Loucy (cell line): ENCODE measurements at regions not wholly inside any gene's neighbourhood (a gene's known extent, or its start where the extent isn't known, plus 50 kb on each side); places are given as distances from the start of the nearest gene placed in this dataset.

Experiments
- EZH2phosphoT487 ChIP-seq: fragments of 200-600 bp; IDR thresholded peaks from 2 replicates; pipeline ENCODE4 v1.6.1; 2018; ENCODE audit warnings: antibody characterized with exemption, mild to moderate bottlenecking, moderate library complexity, borderline replicate concordance
- TF ChIP-seq, protein P1 (sequence below): fragments of 200-600 bp; sonication (generic); conservative IDR thresholded peaks from 2 replicates; pipeline ENCODE4 v1.5.1; 2014; ENCODE audit warnings: mild to moderate bottlenecking, antibody characterized with exemption, low read length

DNA sequence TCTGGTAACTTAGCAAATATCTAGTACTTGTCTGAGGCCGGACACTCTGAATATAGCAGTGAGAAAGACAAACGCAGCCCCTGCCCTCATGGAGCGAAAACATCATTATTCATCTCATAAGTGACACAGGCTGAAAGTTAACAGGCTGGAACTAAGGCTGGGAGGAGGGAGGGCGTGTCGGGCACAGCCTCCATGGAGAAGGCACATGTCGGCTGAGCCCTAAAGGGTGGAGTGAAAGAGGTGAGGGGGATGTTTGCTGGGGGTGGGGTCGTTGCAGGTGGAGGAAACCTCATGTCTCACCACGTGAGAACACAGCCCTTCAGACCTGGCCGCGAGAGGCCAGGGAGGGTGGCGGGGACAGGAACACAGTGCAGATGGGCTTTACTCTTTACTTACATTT is 108.8 kb upstream of the FOXC1 start:
- TF ChIP-seq, protein P1, sequence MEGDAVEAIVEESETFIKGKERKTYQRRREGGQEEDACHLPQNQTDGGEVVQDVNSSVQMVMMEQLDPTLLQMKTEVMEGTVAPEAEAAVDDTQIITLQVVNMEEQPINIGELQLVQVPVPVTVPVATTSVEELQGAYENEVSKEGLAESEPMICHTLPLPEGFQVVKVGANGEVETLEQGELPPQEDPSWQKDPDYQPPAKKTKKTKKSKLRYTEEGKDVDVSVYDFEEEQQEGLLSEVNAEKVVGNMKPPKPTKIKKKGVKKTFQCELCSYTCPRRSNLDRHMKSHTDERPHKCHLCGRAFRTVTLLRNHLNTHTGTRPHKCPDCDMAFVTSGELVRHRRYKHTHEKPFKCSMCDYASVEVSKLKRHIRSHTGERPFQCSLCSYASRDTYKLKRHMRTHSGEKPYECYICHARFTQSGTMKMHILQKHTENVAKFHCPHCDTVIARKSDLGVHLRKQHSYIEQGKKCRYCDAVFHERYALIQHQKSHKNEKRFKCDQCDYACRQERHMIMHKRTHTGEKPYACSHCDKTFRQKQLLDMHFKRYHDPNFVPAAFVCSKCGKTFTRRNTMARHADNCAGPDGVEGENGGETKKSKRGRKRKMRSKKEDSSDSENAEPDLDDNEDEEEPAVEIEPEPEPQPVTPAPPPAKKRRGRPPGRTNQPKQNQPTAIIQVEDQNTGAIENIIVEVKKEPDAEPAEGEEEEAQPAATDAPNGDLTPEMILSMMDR = no peak
- TF ChIP-seq EZH2phosphoT487 = no peak
